ENCODE measurements at regions not wholly inside any gene's neighbourhood (a gene's known extent, or its start where the extent isn't known, plus 50 kb on each side); places are given as distances from the start of the nearest gene placed in this dataset.

DNA sequence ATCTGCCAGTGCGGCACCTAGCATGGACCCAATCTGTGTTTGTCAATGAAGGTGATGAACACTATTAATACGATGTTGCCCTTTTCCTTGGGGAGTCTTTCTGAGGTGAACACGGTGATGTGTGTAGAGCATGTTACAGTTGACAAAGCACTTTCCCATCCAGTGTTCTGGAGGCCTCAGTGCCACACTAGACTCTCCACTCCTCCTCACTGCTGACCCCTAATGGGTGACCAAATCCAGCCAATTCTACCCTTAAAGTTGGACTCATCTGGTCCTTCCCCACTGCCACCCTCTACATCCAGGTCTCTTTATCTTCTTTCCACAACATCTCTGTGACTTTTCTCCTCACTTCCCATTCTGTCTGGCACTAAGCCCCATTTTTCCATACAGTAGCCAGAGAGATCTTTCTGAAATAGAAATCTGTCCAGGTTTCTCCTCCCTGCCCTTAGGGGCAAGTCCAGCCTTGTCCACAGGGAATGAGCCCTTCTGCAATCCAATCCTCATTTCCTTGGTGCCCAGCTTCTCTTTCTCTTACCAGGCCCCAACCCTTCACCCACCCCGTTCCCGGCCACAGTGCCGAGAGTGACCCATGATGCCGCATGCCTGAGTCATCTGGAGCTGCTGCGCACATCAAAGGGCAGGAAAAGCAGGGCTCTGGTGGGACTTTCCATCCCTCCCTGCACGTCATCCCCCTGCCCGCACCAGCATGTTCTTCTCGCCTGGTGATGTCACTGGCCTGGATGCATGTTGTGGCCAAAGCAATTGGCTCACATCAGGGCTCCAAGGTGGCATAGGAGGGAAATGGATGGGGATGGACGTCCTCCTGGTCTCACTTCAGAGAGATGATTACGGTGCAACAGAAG, 64.2 kb downstream of the RASSF10 start:
- TF ChIP-seq POLR2A (IDR thresholded peaks at IDR 0.05; ENCODE audit: low read length) (no peak), GATA1 (IDR thresholded peaks at IDR 0.05; ENCODE audit: low read depth, low read length) (no peak)

All from erythroblast (primary cell).